GM10248 (cell line): ENCODE measurements at regions not wholly inside any gene's neighbourhood (a gene's known extent, or its start where the extent isn't known, plus 50 kb on each side); places are given as distances from the start of the nearest gene placed in this dataset.

Source experiments
- CTCF ChIA-PET: fragments of 300-600 bp; sonication (Branson Sonifier 250); formaldehyde crosslinking; extraction: SDS; loops from one replicate; lab custom pipeline; 2021; ENCODE audit warnings: antibody characterized with exemption; lab: Yijun Ruan, JAX
- POLR2A ChIA-PET: fragments of 350-650 bp; sonication (Branson Sonifier 250); formaldehyde crosslinking; extraction: SDS; loops from one replicate; lab custom pipeline; 2020; ENCODE audit warnings: antibody characterized with exemption; lab: Yijun Ruan, JAX
- DNase-seq: peaks from one replicate; pipeline ENCODE4 v3.0.0; 2012; ENCODE audit errors: extremely low spot score
- TF ChIP-seq, protein P1 (sequence below): IDR thresholded peaks from 2 replicates; pipeline ENCODE4 v1.5.1; 2012; ENCODE audit warnings: mild to moderate bottlenecking, low read depth; ENCODE audit errors: extremely low read depth, missing control alignments, control extremely low read depth

DNA sequence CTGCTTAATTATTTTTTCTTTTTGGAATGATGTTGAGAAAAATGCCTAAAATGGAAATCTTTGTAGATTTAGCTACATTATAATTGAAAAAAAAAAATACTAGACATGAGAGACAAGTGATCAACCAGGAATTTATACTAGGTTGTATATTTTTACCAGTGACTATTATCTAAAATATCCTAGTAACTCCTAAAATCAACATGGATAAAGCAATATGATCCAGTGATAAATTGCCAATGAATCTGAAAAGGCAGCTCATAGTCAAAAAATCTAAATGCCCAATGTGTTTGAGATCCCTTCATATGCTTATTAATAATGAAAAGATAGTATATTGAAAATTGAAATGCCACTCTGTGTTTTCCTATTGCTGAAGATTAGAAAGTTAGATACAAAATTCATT lies 778.2 kb downstream of the MTRR start:
- ChIA-PET POLR2A (no interaction called here), CTCF (no interaction called here)
- TF ChIP-seq, protein P1, sequence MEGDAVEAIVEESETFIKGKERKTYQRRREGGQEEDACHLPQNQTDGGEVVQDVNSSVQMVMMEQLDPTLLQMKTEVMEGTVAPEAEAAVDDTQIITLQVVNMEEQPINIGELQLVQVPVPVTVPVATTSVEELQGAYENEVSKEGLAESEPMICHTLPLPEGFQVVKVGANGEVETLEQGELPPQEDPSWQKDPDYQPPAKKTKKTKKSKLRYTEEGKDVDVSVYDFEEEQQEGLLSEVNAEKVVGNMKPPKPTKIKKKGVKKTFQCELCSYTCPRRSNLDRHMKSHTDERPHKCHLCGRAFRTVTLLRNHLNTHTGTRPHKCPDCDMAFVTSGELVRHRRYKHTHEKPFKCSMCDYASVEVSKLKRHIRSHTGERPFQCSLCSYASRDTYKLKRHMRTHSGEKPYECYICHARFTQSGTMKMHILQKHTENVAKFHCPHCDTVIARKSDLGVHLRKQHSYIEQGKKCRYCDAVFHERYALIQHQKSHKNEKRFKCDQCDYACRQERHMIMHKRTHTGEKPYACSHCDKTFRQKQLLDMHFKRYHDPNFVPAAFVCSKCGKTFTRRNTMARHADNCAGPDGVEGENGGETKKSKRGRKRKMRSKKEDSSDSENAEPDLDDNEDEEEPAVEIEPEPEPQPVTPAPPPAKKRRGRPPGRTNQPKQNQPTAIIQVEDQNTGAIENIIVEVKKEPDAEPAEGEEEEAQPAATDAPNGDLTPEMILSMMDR = no peak

DNA sequence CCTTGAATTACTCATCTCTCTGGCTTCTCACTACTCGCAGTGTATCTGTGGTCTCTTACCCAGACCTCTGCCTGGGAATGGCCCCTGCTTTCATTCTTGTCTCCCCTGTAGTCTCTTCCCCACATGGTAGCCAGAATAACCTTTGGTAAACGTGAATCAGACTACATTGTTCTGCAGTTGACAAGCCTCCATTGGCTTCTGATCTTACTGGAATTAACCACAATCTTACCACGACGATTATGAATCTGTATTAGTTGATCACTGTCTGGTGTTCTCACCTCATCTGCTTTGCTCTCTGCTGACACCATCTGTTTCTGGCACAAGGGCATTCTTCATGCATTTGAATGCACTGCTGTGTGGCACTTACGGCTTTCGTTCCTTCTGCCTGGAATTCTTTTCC lies 781.2 kb downstream of the MTRR start:
- ChIA-PET CTCF (no interaction called here), POLR2A (no interaction called here)
- DNase-seq = no peak
- TF ChIP-seq, protein P1 = no peak

More for the DNA sequence above, 778.2 kb downstream of the MTRR start:
- no peak for DNase-seq

DNA sequence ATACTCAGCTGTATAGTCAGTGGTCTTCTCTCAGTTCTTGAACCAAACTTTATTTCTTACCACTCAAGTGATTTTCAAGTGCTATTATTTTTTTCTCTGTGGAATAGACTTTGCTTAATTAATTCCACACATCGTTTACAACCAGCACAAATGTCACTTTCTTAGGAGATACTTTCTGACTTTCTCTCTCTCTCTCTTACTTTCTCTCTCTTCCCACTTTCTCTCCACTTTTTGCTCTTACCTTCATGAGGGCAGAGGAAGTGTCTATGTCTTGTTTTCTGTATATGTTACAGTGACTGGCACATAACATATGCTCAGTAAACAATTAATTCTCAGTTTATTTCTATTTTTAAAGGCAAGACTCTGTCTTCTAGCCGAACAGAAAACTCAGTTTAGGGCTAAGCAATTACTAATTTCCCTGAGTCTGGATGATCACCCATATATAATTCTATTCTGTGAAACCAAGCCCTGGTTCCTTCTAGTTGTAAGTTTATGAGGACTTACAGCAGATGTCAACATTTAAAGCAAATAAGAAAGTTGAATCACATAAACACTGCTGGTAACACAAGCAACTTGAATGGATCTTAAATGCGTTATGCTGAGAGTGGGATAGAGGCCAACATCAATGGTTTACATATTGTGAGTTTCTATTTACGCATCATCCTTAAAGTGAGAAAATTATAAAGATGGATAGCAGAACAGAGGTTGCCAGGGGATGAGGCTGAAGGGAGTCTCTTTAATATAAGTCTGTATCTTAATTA lies 791.4 kb downstream of the MTRR start:
- no peak for DNase-seq
- POLR2A ChIA-PET = no interaction called here
- TF ChIP-seq, protein P1 = no peak
- CTCF ChIA-PET = no interaction called here

DNA sequence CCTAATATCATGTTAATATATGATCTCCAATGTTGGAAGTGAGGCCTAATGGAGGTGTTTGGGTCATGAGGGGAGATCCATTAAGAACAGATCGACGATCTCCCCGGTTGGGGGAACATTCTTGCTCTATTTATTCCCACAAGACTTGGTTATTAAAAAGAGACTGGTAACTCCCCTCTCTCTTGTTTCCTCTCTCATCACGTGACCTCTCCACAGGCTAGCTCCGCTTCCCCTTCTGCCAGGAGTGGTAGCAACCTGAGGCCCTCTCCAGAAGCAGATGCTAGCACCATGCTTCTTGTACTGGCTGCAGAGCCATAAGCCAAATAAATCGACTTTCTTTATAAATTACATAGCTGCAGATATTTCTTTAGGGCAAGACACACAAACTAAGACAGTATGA lies 794.4 kb downstream of the MTRR start:
- POLR2A ChIA-PET = no interaction called here
- TF ChIP-seq, protein P1 = no peak
- CTCF ChIA-PET = no interaction called here
- no peak for DNase-seq

DNA sequence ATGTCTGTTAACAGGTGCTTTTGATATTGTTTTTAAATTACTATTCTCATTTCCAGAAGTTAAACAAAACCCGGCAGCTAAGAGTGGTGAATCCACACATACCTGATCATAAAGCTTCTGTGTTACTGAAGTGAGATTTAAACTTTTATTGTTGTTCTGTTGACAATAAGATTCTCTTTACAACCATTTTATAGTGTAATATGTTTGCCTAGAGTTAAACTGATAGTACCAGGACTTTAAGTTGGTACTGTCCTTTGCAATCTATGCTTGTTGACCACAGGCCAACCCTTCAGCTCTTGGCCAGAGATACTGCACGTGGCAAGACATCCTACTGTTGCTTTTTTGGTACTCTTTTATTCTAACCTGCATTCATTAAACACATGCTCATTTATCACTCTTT lies 806.2 kb downstream of the MTRR start:
- TF ChIP-seq, protein P1 = no peak
- DNase-seq = no peak
- CTCF ChIA-PET = no interaction called here

DNA sequence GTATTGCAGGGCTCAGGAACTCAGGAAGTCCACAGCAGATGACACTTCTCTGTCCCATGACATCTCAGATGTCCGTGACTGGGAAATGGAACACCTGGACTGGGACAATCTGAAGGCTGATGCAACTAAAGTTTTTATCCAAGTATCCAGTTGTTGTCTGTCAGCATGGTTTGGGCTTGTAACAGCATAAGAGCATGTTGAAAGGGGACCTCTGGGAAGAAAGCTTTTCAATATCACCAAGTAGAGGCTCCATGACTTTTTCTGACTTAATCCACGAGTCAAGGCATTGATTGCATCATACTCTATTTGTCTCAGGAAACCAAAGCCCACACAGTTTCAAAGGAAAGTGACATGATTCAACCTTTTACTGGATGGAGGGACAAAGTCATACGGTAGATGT lies 807.7 kb downstream of the MTRR start:
- ChIA-PET CTCF (no interaction called here), POLR2A (no interaction called here)
- TF ChIP-seq, protein P1 = no peak
- DNase-seq = no peak

More for the DNA sequence above, 806.2 kb downstream of the MTRR start:
- POLR2A ChIA-PET = no interaction called here
